Neural cell (in vitro differentiated cells): ENCODE measurements at regions not wholly inside any gene's neighbourhood (a gene's known extent, or its start where the extent isn't known, plus 50 kb on each side); places are given as distances from the start of the nearest gene placed in this dataset.

Source experiments
- H2AFZ ChIP-seq: fragments of 200-600, 300-800 bp; sonication (generic), shearing (Covaris generic); 2 replicates; pipeline ENCODE4 v1.6.0; 2014; ENCODE audit warnings: low read depth, mild to moderate bottlenecking, antibody characterized with exemption, low read length, moderate library complexity
- H3F3A ChIP-seq: fragments of 200-600 bp; shearing (Covaris generic); 2 replicates; pipeline ENCODE4 v1.6.1; 2016; ENCODE audit warnings: mild to moderate bottlenecking, moderate library complexity, mixed read lengths, antibody characterized with exemption, low read length; ENCODE audit not compliant: insufficient read depth, poor library complexity, severe bottlenecking
- H3K27ac ChIP-seq: fragments of 200-600, 300-800 bp; sonication (generic), shearing (Covaris generic); 2 replicates; pipeline ENCODE4 v1.5.1; 2014; ENCODE audit warnings: mild to moderate bottlenecking, low read length, moderate library complexity
- H3K27me3 ChIP-seq: fragments of 300-800, 200-600 bp; sonication (generic), shearing (Covaris generic); 2 replicates; pipeline ENCODE4 v1.6.0; 2014; ENCODE audit warnings: mild to moderate bottlenecking, low read depth, low read length, moderate library complexity; ENCODE audit not compliant: insufficient read depth
- H3K36me3 ChIP-seq: fragments of 300-800, 200-600 bp; sonication (generic), shearing (Covaris generic); 2 replicates; pipeline ENCODE4 v1.5.1; 2014; ENCODE audit warnings: mild to moderate bottlenecking, antibody characterized with exemption, low read length, moderate library complexity; ENCODE audit not compliant: insufficient read depth
- H3K4me2 ChIP-seq: fragments of 300-800, 200-600 bp; sonication (generic), shearing (Covaris generic); 2 replicates; pipeline ENCODE4 v1.6.0; 2014; ENCODE audit warnings: mild to moderate bottlenecking, low read length
- H3K4me3 ChIP-seq: fragments of 300-800, 200-600 bp; sonication (generic), shearing (Covaris generic); 2 replicates; pipeline ENCODE4 v1.5.1; 2014; ENCODE audit warnings: mild to moderate bottlenecking, low read length, moderate library complexity
- H3K79me2 ChIP-seq: fragments of 200-600 bp; shearing (Covaris generic); replicated peaks from 2 replicates; pipeline ENCODE4 v1.6.0; 2014; ENCODE audit warnings: mild to moderate bottlenecking, low read length, moderate library complexity; ENCODE audit not compliant: insufficient read depth
- H3K9ac ChIP-seq: fragments of 300-800, 200-600 bp; sonication (generic), shearing (Covaris generic); 2 replicates; pipeline ENCODE4 v1.6.1; 2016; ENCODE audit warnings: mild to moderate bottlenecking, low read length, mixed read lengths
- H3K9me2 ChIP-seq: fragments of 200-600 bp; shearing (Covaris generic); 2 replicates; pipeline ENCODE4 v1.6.1; 2016; ENCODE audit warnings: mild to moderate bottlenecking, low read length, mixed read lengths; ENCODE audit not compliant: insufficient read depth
- H3K9me3 ChIP-seq: fragments of 200-600, 300-800 bp; sonication (generic), shearing (Covaris generic); 2 replicates; pipeline ENCODE4 v1.6.1; 2016; ENCODE audit warnings: mild to moderate bottlenecking, mixed run types, low read length, moderate library complexity, mixed read lengths
- H4K20me1 ChIP-seq: fragments of 200-600 bp; shearing (Covaris generic); 2 replicates; pipeline ENCODE4 v1.6.1; 2016; ENCODE audit warnings: mild to moderate bottlenecking, mixed run types; ENCODE audit not compliant: insufficient read depth
- CTCF ChIP-seq: fragments of 450-650 bp; IDR thresholded peaks from 2 replicates; pipeline ENCODE4 v1.5.1; 2014; ENCODE audit warnings: antibody characterized with exemption, mild to moderate bottlenecking, moderate library complexity; ENCODE audit not compliant: poor library complexity, severe bottlenecking
- EP300 ChIP-seq: fragments of 450-650 bp; conservative IDR thresholded peaks from 2 replicates; pipeline ENCODE4 v1.6.1; 2014; ENCODE audit warnings: antibody characterized with exemption, mild to moderate bottlenecking, moderate library complexity; ENCODE audit not compliant: poor library complexity, severe bottlenecking
- EZH2 ChIP-seq: fragments of 200-600, 300-800 bp; shearing (Covaris generic), sonication (generic); IDR thresholded peaks from 2 replicates; pipeline ENCODE4 v1.6.1; 2014; ENCODE audit warnings: antibody characterized with exemption, low read length, borderline replicate concordance, mild to moderate bottlenecking; ENCODE audit not compliant: insufficient read depth, poor library complexity, severe bottlenecking
- MXI1 ChIP-seq: fragments of 450-650 bp; conservative IDR thresholded peaks from 2 replicates; pipeline ENCODE4 v1.6.1; 2014; ENCODE audit warnings: antibody characterized with exemption, mild to moderate bottlenecking; ENCODE audit not compliant: poor library complexity, severe bottlenecking
- POLR2AphosphoS5 ChIP-seq: IDR thresholded peaks from 2 replicates; pipeline ENCODE4 v1.6.1; 2012
- RAD21 ChIP-seq: fragments of 450-650 bp; conservative IDR thresholded peaks from 2 replicates; pipeline ENCODE4 v1.6.1; 2014; ENCODE audit warnings: antibody characterized with exemption, mild to moderate bottlenecking, moderate library complexity
- SMC3 ChIP-seq: fragments of 450-650 bp; conservative IDR thresholded peaks from 2 replicates; pipeline ENCODE4 v1.6.1; 2014; ENCODE audit warnings: antibody characterized with exemption, mild to moderate bottlenecking, moderate library complexity; ENCODE audit not compliant: poor library complexity
- TAF1 ChIP-seq: IDR thresholded peaks from 2 replicates; pipeline ENCODE4 v1.6.1; 2012; ENCODE audit warnings: low read depth
- TF ChIP-seq, protein P1 (sequence below): IDR thresholded peaks from 2 replicates; pipeline ENCODE4 v1.6.1; 2012; ENCODE audit warnings: borderline replicate concordance

- Histone ChIP-seq H3K79me2 (peaks cover 5% of the 10 kb centered on the region), H3K36me3 (no peaks in the 10 kb centered on the region), H3K4me2 (no peak overlapping the region), H3F3A (no peaks in the 10 kb centered on the region), H3K4me3 (no peak overlapping the region), H3K27me3 (no peaks in the 10 kb centered on the region), H2AFZ (no peak overlapping the region), H3K9me3 (no peaks in the 10 kb centered on the region), H3K27ac (no peak overlapping the region), H4K20me1 (no peaks in the 10 kb centered on the region), H3K9me2 (no peaks in the 10 kb centered on the region), H3K9ac (no peak overlapping the region)
- TF ChIP-seq MXI1 (no peak), CTCF (no peak), EP300 (no peak), TAF1 (no peak), POLR2AphosphoS5 (no peak), RAD21 (no peak)
- TF ChIP-seq, protein P1, sequence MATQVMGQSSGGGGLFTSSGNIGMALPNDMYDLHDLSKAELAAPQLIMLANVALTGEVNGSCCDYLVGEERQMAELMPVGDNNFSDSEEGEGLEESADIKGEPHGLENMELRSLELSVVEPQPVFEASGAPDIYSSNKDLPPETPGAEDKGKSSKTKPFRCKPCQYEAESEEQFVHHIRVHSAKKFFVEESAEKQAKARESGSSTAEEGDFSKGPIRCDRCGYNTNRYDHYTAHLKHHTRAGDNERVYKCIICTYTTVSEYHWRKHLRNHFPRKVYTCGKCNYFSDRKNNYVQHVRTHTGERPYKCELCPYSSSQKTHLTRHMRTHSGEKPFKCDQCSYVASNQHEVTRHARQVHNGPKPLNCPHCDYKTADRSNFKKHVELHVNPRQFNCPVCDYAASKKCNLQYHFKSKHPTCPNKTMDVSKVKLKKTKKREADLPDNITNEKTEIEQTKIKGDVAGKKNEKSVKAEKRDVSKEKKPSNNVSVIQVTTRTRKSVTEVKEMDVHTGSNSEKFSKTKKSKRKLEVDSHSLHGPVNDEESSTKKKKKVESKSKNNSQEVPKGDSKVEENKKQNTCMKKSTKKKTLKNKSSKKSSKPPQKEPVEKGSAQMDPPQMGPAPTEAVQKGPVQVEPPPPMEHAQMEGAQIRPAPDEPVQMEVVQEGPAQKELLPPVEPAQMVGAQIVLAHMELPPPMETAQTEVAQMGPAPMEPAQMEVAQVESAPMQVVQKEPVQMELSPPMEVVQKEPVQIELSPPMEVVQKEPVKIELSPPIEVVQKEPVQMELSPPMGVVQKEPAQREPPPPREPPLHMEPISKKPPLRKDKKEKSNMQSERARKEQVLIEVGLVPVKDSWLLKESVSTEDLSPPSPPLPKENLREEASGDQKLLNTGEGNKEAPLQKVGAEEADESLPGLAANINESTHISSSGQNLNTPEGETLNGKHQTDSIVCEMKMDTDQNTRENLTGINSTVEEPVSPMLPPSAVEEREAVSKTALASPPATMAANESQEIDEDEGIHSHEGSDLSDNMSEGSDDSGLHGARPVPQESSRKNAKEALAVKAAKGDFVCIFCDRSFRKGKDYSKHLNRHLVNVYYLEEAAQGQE: no peak
Measured at GRCh38 chr3:124249038-124249437, 257.1 kb upstream of the ROPN1 start.

GRCh38 chr3:124250053-124250452 lies 258.1 kb upstream of the ROPN1 start:
- H3K27ac ChIP-seq: no peak overlapping the region
- peaks cover 5% of the 10 kb centered on the region for H3K79me2 ChIP-seq
- H3K9ac ChIP-seq: no peak overlapping the region
- H3K4me3 ChIP-seq: no peak overlapping the region
- H3K9me2 ChIP-seq: no peaks in the 10 kb centered on the region
- no peaks in the 10 kb centered on the region for H3F3A ChIP-seq
- H2AFZ ChIP-seq: no peak overlapping the region
- H3K9me3 ChIP-seq: no peaks in the 10 kb centered on the region
- H3K27me3 ChIP-seq: no peaks in the 10 kb centered on the region
- no peaks in the 10 kb centered on the region for H4K20me1 ChIP-seq
- no peaks in the 10 kb centered on the region for H3K36me3 ChIP-seq
- no peak for TF ChIP-seq EZH2
- TF ChIP-seq SMC3: no peak
- no peak for TF ChIP-seq TAF1
- TF ChIP-seq EP300: no peak
- no peak overlapping the region for H3K4me2 ChIP-seq

DNA sequence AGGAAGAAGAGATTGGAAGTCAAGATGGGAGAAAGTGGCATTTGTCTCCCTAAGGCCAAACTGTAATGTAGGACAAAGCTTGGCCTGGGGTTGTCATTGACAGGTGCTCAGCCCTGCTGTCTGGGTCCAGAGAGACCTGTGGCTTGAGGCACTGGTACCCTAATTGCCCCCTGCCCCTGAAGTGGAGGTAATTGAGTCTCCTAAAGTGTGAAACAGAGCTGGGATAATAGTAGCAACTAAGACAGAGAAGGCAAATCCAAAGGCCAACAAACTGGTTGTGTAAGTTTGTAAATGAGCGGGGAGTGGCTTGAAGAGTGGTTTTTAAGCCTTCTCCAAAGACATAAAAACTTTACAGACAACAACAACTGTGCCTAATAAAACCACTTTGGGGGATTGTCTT lies 264.2 kb upstream of the ROPN1 start:
- Histone ChIP-seq H3K9me2 (no peaks in the 10 kb centered on the region), H4K20me1 (no peaks in the 10 kb centered on the region), H3K9ac (no peak overlapping the region), H2AFZ (no peak overlapping the region), H3K4me3 (no peak overlapping the region), H3K27ac (no peak overlapping the region), H3K9me3 (no peaks in the 10 kb centered on the region), H3K79me2 (peaks cover 5% of the 10 kb centered on the region), H3K4me2 (no peak overlapping the region), H3F3A (no peaks in the 10 kb centered on the region), H3K36me3 (no peaks in the 10 kb centered on the region), H3K27me3 (no peaks in the 10 kb centered on the region)
- TF ChIP-seq MXI1 (no peak), RAD21 (no peak), SMC3 (no peak), CTCF (no peak), EP300 (no peak), POLR2AphosphoS5 (no peak), TAF1 (no peak), EZH2 (no peak)
- TF ChIP-seq, protein P1: no peak
